OCI-LY7 (cell line): ENCODE measurements at regions not wholly inside any gene's neighbourhood (a gene's known extent, or its start where the extent isn't known, plus 50 kb on each side); places are given as distances from the start of the nearest gene placed in this dataset.

Source experiments
- BruUV-seq: library from RNA; stranded (reverse); fragments of 400-500 nt; replicated peaks from 2 replicates; lab custom pipeline; 2021; lab: Mats Ljungman, UMichigan
- CTCF ChIA-PET: fragments of 300-600 bp; sonication (Branson Sonifier 250); formaldehyde crosslinking; loops from one replicate; lab custom pipeline; 2022; ENCODE audit warnings: antibody characterized with exemption; ENCODE audit not compliant: unreplicated experiment; lab: Charles Lee
- POLR2A ChIA-PET: fragments of 300-600 bp; sonication (Branson Sonifier 250); formaldehyde crosslinking; loops from one replicate; lab custom pipeline; 2022; ENCODE audit warnings: antibody characterized with exemption; lab: Charles Lee
- DNase-seq: peaks from one replicate; pipeline ENCODE4 v3.0.0-alpha.2; 2015; ENCODE audit warnings: low spot score
- H2AFZ ChIP-seq: fragments of 200-600 bp; sonication (generic), shearing (Covaris generic); 2 replicates; pipeline ENCODE4 v1.6.1; 2014; ENCODE audit warnings: mild to moderate bottlenecking, antibody characterized with exemption, low read length, moderate library complexity
- H3K27ac ChIP-seq: fragments of 200-600 bp; sonication (generic); 2 replicates; pipeline ENCODE4 v1.5.1; 2014; ENCODE audit warnings: mixed run types, low read depth, mild to moderate bottlenecking, moderate library complexity, low read length, inconsistent platforms; ENCODE audit not compliant: poor library complexity, severe bottlenecking
- H3K36me3 ChIP-seq: fragments of 200-600 bp; sonication (generic); 2 replicates; pipeline ENCODE4 v1.6.1; 2014; ENCODE audit warnings: mild to moderate bottlenecking, antibody characterized with exemption, low read length, moderate library complexity, mixed read lengths; ENCODE audit not compliant: insufficient read depth
- H3K4me1 ChIP-seq: fragments of 200-600 bp; sonication (generic); 2 replicates; pipeline ENCODE4 v1.5.1; 2014; ENCODE audit warnings: mild to moderate bottlenecking, low read length; ENCODE audit not compliant: insufficient read depth, poor library complexity, severe bottlenecking
- H3K4me2 ChIP-seq: fragments of 200-600 bp; sonication (generic); 2 replicates; pipeline ENCODE4 v1.6.1; 2014; ENCODE audit warnings: mild to moderate bottlenecking, low read length
- H3K4me3 ChIP-seq: fragments of 200-600 bp; sonication (generic); 2 replicates; pipeline ENCODE4 v1.5.1; 2014; ENCODE audit warnings: mild to moderate bottlenecking, low read depth, low read length; ENCODE audit not compliant: poor library complexity, severe bottlenecking
- H3K79me2 ChIP-seq: fragments of 200-600 bp; sonication (generic); 2 replicates; pipeline ENCODE4 v1.6.1; 2016; ENCODE audit warnings: low read depth, mild to moderate bottlenecking, low read length, moderate library complexity, mixed read lengths; ENCODE audit not compliant: insufficient read depth
- H3K9me2 ChIP-seq: fragments of 200-600 bp; sonication (generic); 2 replicates; pipeline ENCODE4 v1.6.1; 2016; ENCODE audit warnings: mild to moderate bottlenecking, low read length, mixed read lengths; ENCODE audit not compliant: insufficient read depth
- H3K9me3 ChIP-seq: fragments of 200-600 bp; sonication (generic); 2 replicates; pipeline ENCODE4 v1.6.1; 2014; ENCODE audit warnings: mild to moderate bottlenecking, mixed run types, low read length, mixed read lengths
- H4K20me1 ChIP-seq: fragments of 200-600 bp; sonication (generic); 2 replicates; pipeline ENCODE4 v1.6.1; 2014; ENCODE audit warnings: mild to moderate bottlenecking, antibody characterized with exemption, low read length, moderate library complexity, mixed read lengths; ENCODE audit not compliant: insufficient read depth
- EZH2phosphoT487 ChIP-seq: fragments of 200-600 bp; sonication (generic); IDR thresholded peaks from 2 replicates; pipeline ENCODE4 v1.6.1; 2018; ENCODE audit warnings: low read depth, borderline replicate concordance, mild to moderate bottlenecking, mixed run types, antibody characterized with exemption, low read length, moderate library complexity, mixed read lengths
- intact Hi-C: fragments of 100-400 bp; cut with micrococcal nuclease; formaldehyde crosslinking; loops from one replicate; pipeline ENCODE4 v1.10.0; 2022; ENCODE audit not compliant: unreplicated experiment
- TF ChIP-seq, protein P1 (sequence below): fragments of 200-600 bp; sonication (generic); conservative IDR thresholded peaks from 2 replicates; pipeline ENCODE4 v1.5.1; 2014; ENCODE audit warnings: mild to moderate bottlenecking, antibody characterized with exemption, low read length, moderate library complexity, mixed read lengths

DNA sequence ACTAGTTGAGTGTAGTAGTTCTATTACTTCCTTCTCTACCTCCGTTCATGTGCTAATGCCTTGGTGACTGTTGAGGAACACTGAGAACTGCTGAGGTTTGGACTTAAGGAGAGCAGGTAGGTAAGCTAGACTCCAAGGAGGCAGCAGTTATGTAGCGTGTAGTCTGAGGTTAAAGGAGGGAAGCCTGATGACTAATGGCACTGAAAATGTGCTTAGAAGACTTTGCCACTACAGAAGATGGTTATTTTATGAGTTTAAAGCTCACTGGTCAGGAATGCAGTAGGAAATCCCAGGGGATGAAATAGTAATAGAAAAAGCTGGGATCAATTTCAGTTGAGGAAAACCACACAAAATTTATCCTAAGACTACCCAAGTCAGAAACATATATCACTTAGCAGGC is 1077.3 kb downstream of the RAPGEF2 start:
- no peaks in the 10 kb centered on the region for H3K9me3 ChIP-seq
- BruUV-seq, result no TSS peak
- H2AFZ ChIP-seq, result no peak overlapping the region
- H3K9me2 ChIP-seq, result no peaks in the 10 kb centered on the region
- H3K79me2 ChIP-seq, result no peaks in the 10 kb centered on the region
- no peaks in the 10 kb centered on the region for H3K4me1 ChIP-seq
- intact Hi-C loops, result no loop called here
- ChIA-PET CTCF (no interaction called here), POLR2A (no interaction called here)
- no peaks in the 10 kb centered on the region for H3K36me3 ChIP-seq
- H3K4me2 ChIP-seq, result no peak overlapping the region
- H3K27ac ChIP-seq, result no peak overlapping the region
- H3K4me3 ChIP-seq, result no peak overlapping the region
- no peak for DNase-seq
- H4K20me1 ChIP-seq, result no peaks in the 10 kb centered on the region
- TF ChIP-seq EZH2phosphoT487, result no peak
- TF ChIP-seq, protein P1, sequence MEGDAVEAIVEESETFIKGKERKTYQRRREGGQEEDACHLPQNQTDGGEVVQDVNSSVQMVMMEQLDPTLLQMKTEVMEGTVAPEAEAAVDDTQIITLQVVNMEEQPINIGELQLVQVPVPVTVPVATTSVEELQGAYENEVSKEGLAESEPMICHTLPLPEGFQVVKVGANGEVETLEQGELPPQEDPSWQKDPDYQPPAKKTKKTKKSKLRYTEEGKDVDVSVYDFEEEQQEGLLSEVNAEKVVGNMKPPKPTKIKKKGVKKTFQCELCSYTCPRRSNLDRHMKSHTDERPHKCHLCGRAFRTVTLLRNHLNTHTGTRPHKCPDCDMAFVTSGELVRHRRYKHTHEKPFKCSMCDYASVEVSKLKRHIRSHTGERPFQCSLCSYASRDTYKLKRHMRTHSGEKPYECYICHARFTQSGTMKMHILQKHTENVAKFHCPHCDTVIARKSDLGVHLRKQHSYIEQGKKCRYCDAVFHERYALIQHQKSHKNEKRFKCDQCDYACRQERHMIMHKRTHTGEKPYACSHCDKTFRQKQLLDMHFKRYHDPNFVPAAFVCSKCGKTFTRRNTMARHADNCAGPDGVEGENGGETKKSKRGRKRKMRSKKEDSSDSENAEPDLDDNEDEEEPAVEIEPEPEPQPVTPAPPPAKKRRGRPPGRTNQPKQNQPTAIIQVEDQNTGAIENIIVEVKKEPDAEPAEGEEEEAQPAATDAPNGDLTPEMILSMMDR, result no peak

DNA sequence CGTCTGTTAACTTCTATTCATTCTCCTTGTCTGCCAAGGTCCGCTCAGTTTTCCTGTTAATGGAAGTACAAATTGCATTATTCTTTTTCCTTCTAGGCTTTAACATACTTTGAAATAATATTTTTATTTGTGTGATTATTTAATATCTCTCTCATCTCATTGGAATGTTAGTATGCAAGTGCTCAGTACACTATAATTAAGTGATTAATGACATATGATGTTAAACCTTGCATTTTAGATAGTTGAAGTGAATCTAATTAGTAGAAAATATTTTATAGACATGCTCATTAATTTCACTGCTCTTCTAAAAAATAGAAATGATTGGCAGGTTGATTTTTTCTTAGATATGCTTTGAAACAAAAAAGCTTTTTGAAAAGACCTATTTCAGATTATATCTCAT is 1079.8 kb downstream of the RAPGEF2 start:
- no peak for DNase-seq
- no peaks in the 10 kb centered on the region for H3K79me2 ChIP-seq
- no TSS peak for BruUV-seq
- no peak overlapping the region for H3K27ac ChIP-seq
- H3K4me1 ChIP-seq, result no peaks in the 10 kb centered on the region
- ChIA-PET POLR2A (no interaction called here), CTCF (no interaction called here)
- intact Hi-C loops, result no loop called here
- H4K20me1 ChIP-seq, result no peaks in the 10 kb centered on the region
- no peaks in the 10 kb centered on the region for H3K9me3 ChIP-seq
- TF ChIP-seq, protein P1, result no peak
- no peak for TF ChIP-seq EZH2phosphoT487
- no peaks in the 10 kb centered on the region for H3K9me2 ChIP-seq
- no peak overlapping the region for H3K4me2 ChIP-seq
- no peaks in the 10 kb centered on the region for H3K36me3 ChIP-seq
- no peak overlapping the region for H2AFZ ChIP-seq
- H3K4me3 ChIP-seq, result no peak overlapping the region

DNA sequence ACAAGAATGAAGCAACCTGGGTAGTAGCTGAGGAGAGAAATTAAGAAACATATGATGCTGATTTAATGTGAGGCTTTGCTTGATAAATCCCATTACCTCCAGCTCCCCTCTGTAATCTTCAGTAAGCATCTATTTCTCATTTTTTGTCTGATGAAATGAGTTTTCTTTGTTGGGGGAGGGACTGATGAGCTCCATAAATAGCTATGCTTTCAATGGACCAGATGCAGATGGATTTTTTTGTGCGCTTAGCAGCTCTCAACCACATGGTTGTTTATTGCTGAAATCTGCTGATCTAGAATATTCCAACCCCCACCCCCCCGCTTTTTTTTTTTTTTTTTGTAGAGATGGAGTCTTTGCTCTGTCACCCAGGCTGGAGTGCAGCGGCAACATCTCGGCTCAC is 1082.0 kb downstream of the RAPGEF2 start:
- H3K9me2 ChIP-seq, result no peaks in the 10 kb centered on the region
- H3K27ac ChIP-seq, result no peak overlapping the region
- H4K20me1 ChIP-seq, result no peaks in the 10 kb centered on the region
- no peaks in the 10 kb centered on the region for H3K4me1 ChIP-seq
- ChIA-PET CTCF (no interaction called here), POLR2A (interaction anchor here (0.5 to 0.6 kb wide), 2 partner anchors 42 to 280 kb away, joined by 3 to 5 read pairs; no protein-coding TSS in a partner anchor)
- intact Hi-C loops, result no loop called here
- no peak overlapping the region for H3K4me2 ChIP-seq
- TF ChIP-seq EZH2phosphoT487, result no peak
- TF ChIP-seq, protein P1, result no peak
- H3K9me3 ChIP-seq, result no peaks in the 10 kb centered on the region
- no peaks in the 10 kb centered on the region for H3K79me2 ChIP-seq
- BruUV-seq, result no TSS peak
- H3K4me3 ChIP-seq, result no peak overlapping the region
- no peak for DNase-seq
- H3K36me3 ChIP-seq, result no peaks in the 10 kb centered on the region
- no peak overlapping the region for H2AFZ ChIP-seq
